Erythroblast (primary cell): ENCODE measurements at regions not wholly inside any gene's neighbourhood (a gene's known extent, or its start where the extent isn't known, plus 50 kb on each side); places are given as distances from the start of the nearest gene placed in this dataset.

Experiments used
- GATA1 ChIP-seq: IDR thresholded peaks from 2 replicates; pipeline ENCODE4 v1.6.1; 2011; ENCODE audit warnings: low read depth, mild to moderate bottlenecking, control low read depth, low read length, moderate library complexity
- POLR2A ChIP-seq: IDR thresholded peaks from 2 replicates; pipeline ENCODE4 v1.6.1; 2011; ENCODE audit warnings: mild to moderate bottlenecking, low read length

DNA sequence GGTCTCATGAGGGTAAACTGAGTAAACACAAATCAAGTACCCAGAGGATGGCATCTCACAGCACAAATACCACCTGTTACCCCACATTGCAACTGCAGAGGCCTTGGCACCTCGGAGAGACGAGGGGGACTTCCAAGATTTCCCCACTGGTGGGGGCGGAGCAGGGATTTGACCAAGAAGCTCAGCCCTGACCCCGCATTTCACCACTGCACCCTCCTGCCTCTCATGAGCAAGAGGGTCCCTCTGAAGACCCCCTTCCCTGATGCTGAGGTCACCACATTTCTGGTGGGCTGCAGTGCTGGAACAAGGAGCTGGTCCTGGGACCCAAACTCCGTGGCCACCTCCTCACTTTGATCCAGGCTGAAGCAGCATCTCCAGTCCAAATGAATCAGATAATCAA is 342.4 kb downstream of the NPHP4 start:
- TF ChIP-seq POLR2A (no peak), GATA1 (no peak)
